ENCODE measurements at regions not wholly inside any gene's neighbourhood (a gene's known extent, or its start where the extent isn't known, plus 50 kb on each side); places are given as distances from the start of the nearest gene placed in this dataset.
A peak's percentile ranks its signal among the peaks of the same experiment; 100 is the strongest.

DNA sequence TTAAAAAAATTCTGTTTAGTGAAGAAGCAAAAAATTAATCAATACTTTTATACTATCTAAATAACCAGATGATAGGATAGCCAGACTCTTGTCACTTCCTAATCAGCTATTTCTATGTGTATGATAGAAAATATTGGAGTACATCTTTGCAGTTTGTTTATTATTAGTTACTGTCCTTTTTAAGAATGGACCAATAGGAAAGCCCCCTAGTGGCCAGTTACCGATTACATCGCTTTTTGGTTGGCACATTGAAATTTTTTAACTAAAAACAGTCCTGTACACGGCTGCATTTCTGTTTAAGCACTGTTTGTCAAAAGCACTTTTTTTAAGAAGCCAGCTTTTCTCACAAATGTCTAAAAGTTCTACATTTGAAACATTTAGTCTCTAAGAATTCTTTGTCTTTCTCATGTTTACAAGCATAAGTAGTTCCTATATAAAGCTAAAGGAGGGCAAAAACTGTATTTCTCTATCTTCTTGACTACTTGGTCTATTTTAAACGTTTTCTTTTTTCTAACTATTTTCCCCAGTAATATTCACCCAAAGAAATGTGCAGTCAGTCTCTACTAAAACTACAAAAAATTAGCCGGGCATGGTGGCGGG is 253.2 kb upstream of the LRTM1 start:
- no peak overlapping the region for H3K4me2 ChIP-seq (ENCODE audit: low read length)
- no peak overlapping the region for H2BK120ac ChIP-seq (ENCODE audit: insufficient read depth, low read length, poor library complexity)
- H3K23ac ChIP-seq (ENCODE audit: low read length): no peak overlapping the region
- H3K9ac ChIP-seq (ENCODE audit: low read length): no peak overlapping the region
- H3K9me3 ChIP-seq (ENCODE audit: insufficient read depth, low read depth, low read length): no peaks in the 10 kb centered on the region
- H3K14ac ChIP-seq (ENCODE audit: low read length): no peak overlapping the region
- H4K8ac ChIP-seq (ENCODE audit: low read depth, low read length): no peak overlapping the region
- no peak overlapping the region for H2AK5ac ChIP-seq (ENCODE audit: low read length)
- no peak overlapping the region for H2AFZ ChIP-seq (ENCODE audit: insufficient read depth, low read length, poor library complexity)
- H2BK12ac ChIP-seq (ENCODE audit: low read length): no peak overlapping the region
- H4K91ac ChIP-seq (ENCODE audit: low read depth, low read length): no peak overlapping the region
- no peaks in the 10 kb centered on the region for H3K79me2 ChIP-seq (ENCODE audit: control insufficient read depth, insufficient read depth, low read length, poor library complexity)
- WGBS (ENCODE audit: extremely low coverage, insufficient coverage, insufficient read length): no CpG with 5 or more reads among the region's 6 CpGs
- no peak overlapping the region for H2BK5ac ChIP-seq (ENCODE audit: low read depth, low read length, poor library complexity)
- H3K36me3 ChIP-seq (ENCODE audit: control insufficient read depth in 1 of 2, insufficient read depth in 2 of 2, low read length in 2 of 2): no peaks in the 10 kb centered on the region
- H4K12ac ChIP-seq (ENCODE audit: low read depth, low read length): no peak overlapping the region
- no peak overlapping the region for H3K4me3 ChIP-seq (ENCODE audit: low read depth, low read length)
- peaks cover 13% of the 10 kb centered on the region for H3K79me1 ChIP-seq (ENCODE audit: low read length)
- no peak overlapping the region for H3K27ac ChIP-seq (ENCODE audit: low read depth, low read length)
- DNase-seq: peak; percentile 9 to 80
- no peak overlapping the region for H3K18ac ChIP-seq (ENCODE audit: low read length)
- no peak overlapping the region for H3K4ac ChIP-seq (ENCODE audit: low read depth, low read length)
- peaks cover 2 to 4% of the 10 kb centered on the region in 2 experiments for H3K4me1 ChIP-seq (ENCODE audit: control insufficient read depth in 1 of 2, insufficient read depth in 2 of 2, low read length in 2 of 2)
- no peaks in the 10 kb centered on the region for H3K27me3 ChIP-seq (ENCODE audit: insufficient read depth, low read length)

DNA sequence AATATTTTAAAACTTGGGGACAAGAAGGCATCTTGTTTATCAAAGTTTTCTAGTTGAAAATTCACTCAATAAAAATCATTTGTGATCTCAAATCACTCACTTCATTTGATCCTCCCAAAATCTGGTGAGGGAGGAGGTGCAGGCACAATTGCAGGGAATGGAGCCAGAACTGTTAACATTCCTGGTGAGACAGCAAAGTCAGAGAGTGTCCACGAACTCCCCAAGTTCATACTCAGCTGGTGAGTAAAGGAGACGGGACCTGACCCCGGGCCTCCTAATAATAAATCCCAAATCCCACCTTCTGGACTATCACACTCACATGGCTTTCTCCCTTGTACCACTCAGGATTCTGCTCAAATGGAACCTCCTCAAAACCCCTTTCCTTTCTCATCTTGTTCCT is 252.3 kb upstream of the LRTM1 start:
- Histone ChIP-seq H3K4ac (ENCODE audit: low read depth, low read length) (no peak overlapping the region), H3K36me3 (ENCODE audit: control insufficient read depth in 1 of 2, insufficient read depth in 2 of 2, low read length in 2 of 2) (no peaks in the 10 kb centered on the region), H3K9me3 (ENCODE audit: insufficient read depth, low read depth, low read length) (no peaks in the 10 kb centered on the region), H4K8ac (ENCODE audit: low read depth, low read length) (no peak overlapping the region), H3K27me3 (ENCODE audit: insufficient read depth, low read length) (no peaks in the 10 kb centered on the region), H4K91ac (ENCODE audit: low read depth, low read length) (peak overlapping the region; percentile 53), H4K12ac (ENCODE audit: low read depth, low read length) (no peak overlapping the region), H3K79me1 (ENCODE audit: low read length) (peaks cover 10% of the 10 kb centered on the region), H3K27ac (ENCODE audit: low read depth, low read length) (no peak overlapping the region), H3K14ac (ENCODE audit: low read length) (peak overlapping the region; percentile 1), H3K4me1 (ENCODE audit: control insufficient read depth in 1 of 2, insufficient read depth in 2 of 2, low read length in 2 of 2) (peaks cover 2 to 4% of the 10 kb centered on the region in 2 experiments), H3K9ac (ENCODE audit: low read length) (no peak overlapping the region), H2BK12ac (ENCODE audit: low read length) (peak overlapping the region; percentile 46), H2BK120ac (ENCODE audit: insufficient read depth, low read length, poor library complexity) (peak overlapping the region; percentile 0), H3K18ac (ENCODE audit: low read length) (no peak overlapping the region), H2AK5ac (ENCODE audit: low read length) (no peak overlapping the region), H3K4me2 (ENCODE audit: low read length) (no peak overlapping the region), H3K79me2 (ENCODE audit: control insufficient read depth, insufficient read depth, low read length, poor library complexity) (no peaks in the 10 kb centered on the region), H2BK5ac (ENCODE audit: low read depth, low read length, poor library complexity) (no peak overlapping the region), H3K4me3 (ENCODE audit: low read depth, low read length) (no peak overlapping the region), H2AFZ (ENCODE audit: insufficient read depth, low read length, poor library complexity) (no peak overlapping the region), H3K23ac (ENCODE audit: low read length) (no peak overlapping the region)
- WGBS (ENCODE audit: extremely low coverage, insufficient coverage, insufficient read length): no CpG with 5 or more reads among the region's 3 CpGs
- no peak for DNase-seq

DNA sequence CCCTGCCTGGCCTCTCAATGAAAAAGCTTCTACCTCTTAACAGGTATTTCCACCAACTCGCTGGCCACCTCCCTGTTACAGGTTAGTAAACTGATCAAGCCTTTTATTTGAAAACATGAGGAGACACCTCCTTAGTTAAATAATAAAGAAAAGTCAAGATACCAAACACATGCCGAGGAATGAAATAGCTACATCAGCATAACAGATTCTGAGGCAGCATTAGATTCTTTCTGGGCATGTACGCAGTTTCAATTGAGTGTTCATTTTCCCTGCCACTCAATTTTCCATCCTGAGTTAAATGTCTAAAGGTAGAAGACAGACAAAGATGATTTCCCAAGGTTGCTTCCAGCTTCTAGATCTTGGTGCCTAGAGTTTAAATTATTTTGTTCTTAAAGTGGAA is 250.5 kb upstream of the LRTM1 start:
- Histone ChIP-seq H3K4me2 (ENCODE audit: low read length) (no peak overlapping the region), H2AK5ac (ENCODE audit: low read length) (no peak overlapping the region), H3K4me3 (ENCODE audit: low read depth, low read length) (no peak overlapping the region), H3K79me1 (ENCODE audit: low read length) (peaks cover 9% of the 10 kb centered on the region), H3K27ac (ENCODE audit: low read depth, low read length) (no peak overlapping the region), H3K79me2 (ENCODE audit: control insufficient read depth, insufficient read depth, low read length, poor library complexity) (no peaks in the 10 kb centered on the region), H3K9ac (ENCODE audit: low read length) (no peak overlapping the region), H3K9me3 (ENCODE audit: insufficient read depth, low read depth, low read length) (no peaks in the 10 kb centered on the region), H3K36me3 (ENCODE audit: control insufficient read depth in 1 of 2, insufficient read depth in 2 of 2, low read length in 2 of 2) (no peaks in the 10 kb centered on the region), H2BK12ac (ENCODE audit: low read length) (peak overlapping the region; percentile 82), H4K12ac (ENCODE audit: low read depth, low read length) (no peak overlapping the region), H4K8ac (ENCODE audit: low read depth, low read length) (no peak overlapping the region), H3K4me1 (ENCODE audit: control insufficient read depth in 1 of 2, insufficient read depth in 2 of 2, low read length in 2 of 2) (peaks cover under 1 to 4% of the 10 kb centered on the region in 2 experiments), H3K18ac (ENCODE audit: low read length) (no peak overlapping the region), H3K23ac (ENCODE audit: low read length) (no peak overlapping the region), H3K14ac (ENCODE audit: low read length) (no peak overlapping the region), H2AFZ (ENCODE audit: insufficient read depth, low read length, poor library complexity) (no peak overlapping the region), H4K91ac (ENCODE audit: low read depth, low read length) (peak overlapping the region; percentile 57), H3K4ac (ENCODE audit: low read depth, low read length) (no peak overlapping the region), H2BK5ac (ENCODE audit: low read depth, low read length, poor library complexity) (peak overlapping the region; percentile 1), H2BK120ac (ENCODE audit: insufficient read depth, low read length, poor library complexity) (no peak overlapping the region), H3K27me3 (ENCODE audit: insufficient read depth, low read length) (no peaks in the 10 kb centered on the region)
- no CpG with 5 or more reads among the region's 3 CpGs for WGBS (ENCODE audit: extremely low coverage, insufficient coverage, insufficient read length)
- no peak for DNase-seq

DNA sequence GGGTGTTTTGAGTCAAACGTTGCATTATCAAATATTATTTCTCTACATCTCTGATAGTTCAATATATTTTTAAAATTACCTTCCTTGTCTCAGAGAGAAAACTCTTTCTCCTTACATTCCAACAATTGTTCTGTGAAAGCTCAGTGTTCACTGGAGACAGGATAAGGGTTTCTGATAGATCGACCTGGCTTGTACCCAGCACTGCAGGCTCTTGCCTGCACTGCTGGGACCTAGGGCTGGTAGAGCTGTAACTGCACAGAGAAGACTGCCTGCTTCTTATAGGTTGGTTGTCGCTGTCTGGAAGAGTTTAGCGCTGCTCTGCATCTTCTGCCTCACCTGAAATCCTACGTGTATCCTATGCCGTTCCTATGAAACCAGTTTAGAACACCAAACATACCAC is 249.9 kb upstream of the LRTM1 start:
- peak overlapping the region; percentile 1 for H2BK5ac ChIP-seq (ENCODE audit: low read depth, low read length, poor library complexity)
- no peak overlapping the region for H3K4ac ChIP-seq (ENCODE audit: low read depth, low read length)
- H3K36me3 ChIP-seq (ENCODE audit: control insufficient read depth in 1 of 2, insufficient read depth in 2 of 2, low read length in 2 of 2): no peaks in the 10 kb centered on the region
- H2AK5ac ChIP-seq (ENCODE audit: low read length): no peak overlapping the region
- DNase-seq: peak in 1 of 2 donors; percentile 26
- no peak overlapping the region for H3K4me2 ChIP-seq (ENCODE audit: low read length)
- WGBS (ENCODE audit: extremely low coverage, insufficient coverage, insufficient read length): no CpG with 5 or more reads among the region's 6 CpGs
- H3K23ac ChIP-seq (ENCODE audit: low read length): no peak overlapping the region
- no peak overlapping the region for H2BK120ac ChIP-seq (ENCODE audit: insufficient read depth, low read length, poor library complexity)
- no peak overlapping the region for H3K27ac ChIP-seq (ENCODE audit: low read depth, low read length)
- peak overlapping the region; percentile 57 for H4K91ac ChIP-seq (ENCODE audit: low read depth, low read length)
- peaks cover 7% of the 10 kb centered on the region for H3K79me1 ChIP-seq (ENCODE audit: low read length)
- no peak overlapping the region for H3K4me3 ChIP-seq (ENCODE audit: low read depth, low read length)
- H3K9me3 ChIP-seq (ENCODE audit: insufficient read depth, low read depth, low read length): no peaks in the 10 kb centered on the region
- no peak overlapping the region for H3K14ac ChIP-seq (ENCODE audit: low read length)
- no peak overlapping the region for H3K9ac ChIP-seq (ENCODE audit: low read length)
- peaks cover 0 to 4% of the 10 kb centered on the region in 2 experiments for H3K4me1 ChIP-seq (ENCODE audit: control insufficient read depth in 1 of 2, insufficient read depth in 2 of 2, low read length in 2 of 2)
- H3K18ac ChIP-seq (ENCODE audit: low read length): no peak overlapping the region
- no peak overlapping the region for H4K8ac ChIP-seq (ENCODE audit: low read depth, low read length)
- no peaks in the 10 kb centered on the region for H3K27me3 ChIP-seq (ENCODE audit: insufficient read depth, low read length)
- no peaks in the 10 kb centered on the region for H3K79me2 ChIP-seq (ENCODE audit: control insufficient read depth, insufficient read depth, low read length, poor library complexity)
- H2AFZ ChIP-seq (ENCODE audit: insufficient read depth, low read length, poor library complexity): no peak overlapping the region
- H4K12ac ChIP-seq (ENCODE audit: low read depth, low read length): no peak overlapping the region
- H2BK12ac ChIP-seq (ENCODE audit: low read length): peak overlapping the region; percentile 82
